Left lobe of liver (tissue), 2 donors: ENCODE measurements at regions not wholly inside any gene's neighbourhood (a gene's known extent, or its start where the extent isn't known, plus 50 kb on each side); places are given as distances from the start of the nearest gene placed in this dataset.

ENCODE experiments used
- ATAC-seq: fragments of 200-7000 bp; cut with Tn5 transposase; one replicate; pipeline ENCODE4 v1.9.1; 2020; ENCODE audit warnings: mild to moderate bottlenecking, moderate library complexity
- DNase-seq: peaks from one replicate; pipeline ENCODE4 v3.0.0-alpha.2; 2020; ENCODE audit warnings: low spot score
- donor health status: DM: no; HTN: no; CAD: no; lungs with moderate emphysema.
- donor health status: DM: no; HTN: yes; CAD: no.

DNA sequence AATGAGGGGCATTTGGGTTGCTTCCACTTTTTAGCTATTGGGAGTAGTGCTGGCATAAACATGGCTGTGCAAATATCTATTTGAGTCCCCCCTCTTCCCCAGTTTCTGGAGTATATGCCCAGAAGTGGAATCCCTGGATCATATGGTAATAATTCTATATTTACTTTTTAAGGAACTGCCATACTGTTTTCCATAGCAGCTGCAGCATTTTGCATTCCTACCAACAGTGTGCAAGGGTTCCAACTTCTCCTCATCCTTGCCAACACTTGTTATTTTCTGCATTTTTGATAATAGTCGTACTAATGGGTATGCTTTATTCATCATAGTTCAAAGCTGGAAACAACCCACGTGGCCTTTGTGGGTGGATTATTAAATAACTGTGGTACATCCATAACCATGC, 883.5 kb downstream of the TBC1D22A start:
- DNase-seq (no peak), ATAC-seq (no peak)

DNA sequence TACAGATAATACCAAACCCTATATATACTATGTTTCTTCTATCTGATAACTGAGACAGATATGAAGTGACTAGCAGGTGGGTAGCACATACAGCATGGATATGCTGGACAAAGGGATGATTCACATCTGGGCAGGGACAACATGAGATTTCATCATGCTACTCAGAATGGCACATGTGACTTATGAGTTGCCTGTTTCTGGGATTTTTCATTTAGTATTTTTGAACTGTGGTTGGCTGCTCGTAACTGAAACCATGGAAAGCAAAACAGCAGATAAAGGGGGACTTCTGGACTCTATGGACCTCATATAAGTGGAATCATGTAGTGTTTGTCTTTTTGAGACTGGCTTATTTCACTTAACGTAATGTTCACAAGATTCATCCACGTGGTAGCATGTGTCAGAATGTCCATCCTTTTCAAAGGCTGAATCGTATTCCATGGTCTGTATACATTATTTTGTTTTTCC, 883.0 kb downstream of the TBC1D22A start:
- no peak for ATAC-seq
- DNase-seq = no peak

DNA sequence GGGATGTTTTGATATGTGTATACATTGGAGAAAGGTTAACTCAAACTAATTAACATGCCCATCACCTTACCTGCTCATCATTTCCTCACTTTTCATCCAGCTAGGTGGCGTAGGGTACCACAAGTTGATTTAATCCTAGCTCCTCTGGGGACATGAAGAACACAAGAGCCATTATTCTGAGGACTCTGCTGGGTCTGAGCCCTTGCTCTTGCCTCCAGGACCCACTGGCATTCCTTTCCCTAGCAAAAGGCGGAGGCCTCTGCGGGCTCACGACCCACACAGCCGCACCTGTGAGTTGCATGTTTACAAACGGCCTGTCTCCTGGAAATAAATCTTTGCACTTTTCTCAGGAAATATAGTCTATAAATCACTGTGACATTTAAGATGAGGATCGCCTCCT, 871.9 kb downstream of the TBC1D22A start:
- ATAC-seq (no peak), DNase-seq (peak; percentile 16)

DNA sequence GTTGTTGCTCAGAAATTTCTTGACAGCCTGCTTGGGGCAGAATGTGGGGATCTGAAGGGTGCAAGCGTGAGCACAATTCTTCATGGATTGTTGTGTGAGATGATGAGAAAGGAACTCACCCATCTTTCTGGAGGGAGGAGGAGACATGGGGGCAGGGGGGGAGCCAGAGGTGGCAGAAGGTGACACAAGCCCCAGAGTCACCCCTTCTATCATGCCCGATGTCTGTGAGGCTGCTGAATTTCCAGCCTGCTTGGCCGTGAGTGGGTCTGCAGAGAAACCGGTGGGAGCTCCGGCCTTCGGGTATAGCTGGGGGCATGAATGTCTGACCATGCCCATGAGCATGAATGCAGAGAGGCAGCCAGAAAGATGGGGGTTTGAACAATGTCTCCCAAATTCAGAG, 870.7 kb downstream of the TBC1D22A start:
- ATAC-seq = no peak
- peak; percentile 7 for DNase-seq

DNA sequence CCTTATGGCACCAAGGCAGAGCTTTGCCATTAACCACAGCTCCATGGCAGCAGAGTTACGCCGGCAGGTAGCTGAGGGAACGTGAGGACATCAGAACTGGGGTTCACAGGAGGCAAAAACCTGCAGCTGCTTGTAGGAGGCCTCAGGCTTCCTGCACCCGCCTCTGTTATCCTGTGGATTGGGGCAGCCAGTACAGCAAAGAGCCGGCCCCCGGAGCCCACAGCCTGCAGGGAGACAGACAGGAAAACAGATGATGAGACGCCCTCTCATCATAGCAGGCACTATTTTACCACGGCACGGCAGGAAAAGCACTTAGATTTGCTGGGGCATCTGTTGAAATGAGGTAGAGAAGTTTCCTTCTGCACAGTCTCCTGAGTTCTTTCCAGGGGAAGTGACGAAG, 870.3 kb downstream of the TBC1D22A start:
- DNase-seq = peak; percentile 10
- ATAC-seq = no peak

DNA sequence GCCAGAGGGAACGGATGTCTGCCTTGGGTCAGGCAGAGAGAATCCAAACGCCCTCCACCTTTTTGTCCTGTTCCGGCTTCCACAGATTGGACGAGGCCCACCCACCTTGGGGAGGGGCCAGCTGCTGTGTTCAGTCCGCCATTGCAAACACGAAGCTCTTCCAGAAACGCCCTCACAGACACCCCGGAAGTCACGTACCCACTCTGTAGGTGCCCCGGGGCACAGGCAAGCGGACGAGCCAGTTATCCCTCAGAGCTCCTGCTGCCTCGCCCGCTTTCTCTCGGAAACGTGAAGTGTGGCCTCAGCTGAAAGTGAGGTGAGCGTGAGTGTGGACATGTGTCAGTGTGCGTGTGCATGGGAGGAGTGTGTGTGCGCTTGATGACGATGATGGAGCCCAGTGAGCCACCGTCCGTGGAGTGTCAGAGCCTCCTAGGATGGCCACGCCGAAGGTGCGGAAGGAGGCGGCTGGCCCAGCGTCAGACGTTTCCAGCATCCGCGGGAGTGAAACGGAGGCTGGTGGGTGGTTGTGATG, 869.2 kb downstream of the TBC1D22A start:
- ATAC-seq = no peak
- peak; percentile 24 for DNase-seq

DNA sequence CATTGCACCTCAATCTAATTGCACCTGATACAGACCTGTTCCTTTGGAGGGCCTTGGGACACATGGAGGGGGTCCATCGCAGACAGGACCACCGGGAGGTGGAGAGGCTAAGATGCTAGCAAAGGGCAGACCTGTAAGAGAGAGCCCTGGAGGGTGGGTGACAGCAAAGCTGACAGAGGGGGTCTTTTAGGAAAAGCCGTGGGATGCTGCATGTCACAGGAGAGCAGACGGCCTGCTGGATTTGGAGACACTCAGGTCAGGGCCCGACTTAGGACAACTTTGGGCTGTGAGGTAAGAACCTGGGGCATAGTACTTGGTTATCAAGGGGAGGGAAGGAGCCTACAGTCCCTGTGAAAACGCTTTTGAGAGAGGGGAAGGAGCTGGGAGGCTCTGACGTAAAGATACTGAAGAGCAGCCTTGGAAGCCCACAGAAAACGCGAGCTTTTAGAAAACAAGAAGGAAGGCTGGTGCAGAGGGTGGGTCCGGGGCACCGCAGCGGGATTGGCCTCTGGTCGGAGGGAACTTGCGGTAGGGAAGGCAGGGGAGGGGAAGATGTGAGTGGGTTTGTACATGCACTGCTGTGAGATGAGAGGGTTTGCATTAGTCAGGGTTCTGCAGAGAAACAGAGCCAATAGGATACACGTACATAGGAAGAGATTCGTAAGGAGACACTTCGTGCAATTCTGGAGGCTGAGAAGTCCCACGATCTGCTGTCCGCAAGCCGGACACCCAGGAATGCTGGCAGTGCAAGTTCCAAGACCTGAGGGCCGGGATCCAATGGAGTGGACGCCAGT, 868.5 kb downstream of the TBC1D22A start:
- DNase-seq (peak; percentile 18), ATAC-seq (no peak)

DNA sequence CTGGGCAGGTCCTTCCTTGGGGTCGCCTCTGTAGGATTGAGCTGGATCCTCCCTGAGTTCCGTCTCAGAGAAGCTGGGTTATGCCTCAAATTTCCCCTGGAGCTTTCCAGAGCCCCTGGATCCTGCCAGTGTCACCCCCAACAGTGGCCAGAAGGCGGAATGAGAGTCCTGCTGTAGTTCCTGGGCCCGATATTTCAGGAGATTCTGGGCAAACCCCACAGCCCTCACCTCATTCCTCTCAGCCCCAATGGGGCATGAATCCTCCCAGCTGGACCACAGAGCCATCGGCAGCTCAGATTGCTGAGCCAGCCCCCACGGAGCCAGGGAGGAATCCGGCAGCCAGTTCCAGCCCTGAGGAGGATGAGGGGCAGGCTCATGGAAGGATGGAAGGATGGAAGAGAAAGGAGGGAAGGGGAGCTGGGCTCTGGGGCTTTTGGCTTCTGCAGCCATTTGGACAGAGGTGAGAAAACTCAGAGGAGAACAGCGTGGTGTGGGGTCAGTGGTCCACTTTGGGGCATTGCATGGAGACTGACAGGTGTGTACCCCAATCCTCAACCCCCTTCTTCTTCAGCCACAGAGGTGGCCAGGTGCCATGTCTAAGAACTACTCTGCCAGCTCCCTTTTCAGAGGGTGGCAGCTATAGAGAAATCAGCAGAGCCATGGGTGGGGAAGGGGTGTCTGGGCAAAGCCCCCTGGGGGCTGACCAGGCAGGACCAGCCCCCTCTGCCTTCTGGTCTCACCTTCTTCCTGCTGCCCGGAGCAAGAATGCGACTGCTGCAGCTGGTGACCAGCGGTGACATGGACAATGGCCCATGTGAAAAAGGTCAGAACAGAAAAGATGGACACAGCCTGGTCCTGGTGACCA, 867.6 kb downstream of the TBC1D22A start:
- ATAC-seq (no peak), DNase-seq (peak; percentile 23)

DNA sequence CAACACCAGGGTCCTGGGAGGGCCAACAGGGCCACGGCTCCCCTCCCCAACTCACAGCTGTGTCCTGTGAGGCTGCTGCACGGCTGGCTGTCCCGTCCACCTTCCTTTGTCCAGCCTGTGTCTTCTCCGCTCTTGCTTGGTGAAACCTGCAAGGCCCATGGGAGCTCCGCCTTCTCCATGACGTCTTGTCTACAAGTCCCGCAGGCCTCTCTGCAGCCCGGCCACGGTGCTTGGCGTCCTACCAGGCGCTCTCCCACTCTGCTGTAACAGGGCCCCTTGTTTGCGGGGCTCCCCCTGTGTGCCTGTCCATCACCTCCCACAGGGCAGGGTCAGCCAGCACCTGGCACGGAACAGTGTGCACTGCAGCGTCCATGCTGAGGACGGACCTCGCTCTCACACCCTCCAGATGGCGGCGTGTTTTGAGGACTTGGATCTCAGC, 866.8 kb downstream of the TBC1D22A start:
- ATAC-seq (no peak), DNase-seq (peak; percentile 36)

DNA sequence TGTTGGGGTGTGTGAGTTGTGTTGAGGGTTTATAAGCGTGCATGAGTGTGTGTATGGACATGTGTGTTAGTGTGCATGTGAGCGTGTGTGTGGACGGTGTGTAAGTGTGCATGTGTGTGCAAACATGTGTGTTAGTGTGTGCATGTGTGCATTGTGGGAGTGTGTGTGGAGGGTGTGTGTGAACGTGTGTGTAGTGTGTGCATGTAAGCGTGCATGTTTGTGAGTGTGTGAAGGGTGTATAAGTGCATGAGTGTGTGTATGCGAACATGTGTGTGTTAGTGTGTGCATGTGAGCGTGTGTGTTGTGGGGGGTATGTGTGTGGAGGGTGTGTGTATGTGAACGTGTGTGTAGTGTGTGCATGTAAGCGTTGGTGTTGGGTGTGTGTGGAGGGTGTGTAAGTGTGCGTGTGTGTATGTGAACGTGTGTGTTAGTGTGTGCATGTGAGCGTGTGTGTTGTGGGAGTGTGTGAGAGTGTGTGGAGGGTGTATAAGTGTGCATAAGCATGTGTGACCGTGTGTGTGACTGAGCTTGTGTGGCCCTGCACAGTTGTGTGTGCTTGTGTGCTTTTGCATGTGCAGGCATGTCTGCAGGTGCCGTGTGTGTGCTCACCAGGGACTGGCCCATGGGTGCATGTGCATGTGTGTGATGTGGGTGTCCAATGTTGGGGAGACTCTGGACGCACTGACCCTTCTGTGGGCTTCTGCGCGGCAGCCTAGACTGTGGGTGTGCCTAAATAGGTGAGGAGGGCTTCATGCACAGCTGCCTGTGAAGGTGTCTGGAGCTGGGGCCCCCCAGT, 866.2 kb downstream of the TBC1D22A start:
- ATAC-seq = no peak
- peak; percentile 21 for DNase-seq

DNA sequence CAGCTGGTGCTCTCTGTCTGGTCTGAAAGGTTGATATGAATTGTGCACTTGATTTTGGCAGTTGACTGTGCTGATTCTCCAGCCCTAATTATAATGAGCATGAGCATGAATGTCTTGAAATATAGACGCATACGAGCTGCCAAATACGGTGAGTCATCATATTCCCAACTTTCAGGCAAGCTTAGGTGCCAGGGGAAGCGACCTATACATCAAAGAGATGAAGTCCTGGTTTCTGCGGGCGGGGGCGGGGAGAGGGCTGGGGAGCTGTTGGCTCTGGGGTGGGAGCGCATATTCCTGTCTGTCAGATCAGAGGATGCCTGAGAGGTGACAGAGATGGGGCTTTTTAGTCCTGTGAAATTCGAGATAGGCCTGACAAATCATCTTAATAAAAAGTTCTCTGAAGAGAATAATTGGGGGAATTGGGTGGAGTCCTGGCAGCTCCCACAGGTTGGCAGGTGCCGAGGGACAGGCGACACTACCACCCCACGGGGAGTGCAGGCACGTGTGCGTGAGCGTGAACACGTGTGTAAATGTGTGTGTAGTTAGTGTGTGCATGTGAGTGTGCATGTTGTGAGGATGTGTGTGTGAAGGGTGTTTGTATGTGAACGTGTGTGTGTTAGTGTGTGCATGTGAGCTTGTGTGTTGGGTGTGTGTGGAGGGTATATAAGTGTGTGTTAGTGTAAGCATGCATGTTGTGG, 865.3 kb downstream of the TBC1D22A start:
- no peak for ATAC-seq
- DNase-seq = peak; percentile 7

DNA sequence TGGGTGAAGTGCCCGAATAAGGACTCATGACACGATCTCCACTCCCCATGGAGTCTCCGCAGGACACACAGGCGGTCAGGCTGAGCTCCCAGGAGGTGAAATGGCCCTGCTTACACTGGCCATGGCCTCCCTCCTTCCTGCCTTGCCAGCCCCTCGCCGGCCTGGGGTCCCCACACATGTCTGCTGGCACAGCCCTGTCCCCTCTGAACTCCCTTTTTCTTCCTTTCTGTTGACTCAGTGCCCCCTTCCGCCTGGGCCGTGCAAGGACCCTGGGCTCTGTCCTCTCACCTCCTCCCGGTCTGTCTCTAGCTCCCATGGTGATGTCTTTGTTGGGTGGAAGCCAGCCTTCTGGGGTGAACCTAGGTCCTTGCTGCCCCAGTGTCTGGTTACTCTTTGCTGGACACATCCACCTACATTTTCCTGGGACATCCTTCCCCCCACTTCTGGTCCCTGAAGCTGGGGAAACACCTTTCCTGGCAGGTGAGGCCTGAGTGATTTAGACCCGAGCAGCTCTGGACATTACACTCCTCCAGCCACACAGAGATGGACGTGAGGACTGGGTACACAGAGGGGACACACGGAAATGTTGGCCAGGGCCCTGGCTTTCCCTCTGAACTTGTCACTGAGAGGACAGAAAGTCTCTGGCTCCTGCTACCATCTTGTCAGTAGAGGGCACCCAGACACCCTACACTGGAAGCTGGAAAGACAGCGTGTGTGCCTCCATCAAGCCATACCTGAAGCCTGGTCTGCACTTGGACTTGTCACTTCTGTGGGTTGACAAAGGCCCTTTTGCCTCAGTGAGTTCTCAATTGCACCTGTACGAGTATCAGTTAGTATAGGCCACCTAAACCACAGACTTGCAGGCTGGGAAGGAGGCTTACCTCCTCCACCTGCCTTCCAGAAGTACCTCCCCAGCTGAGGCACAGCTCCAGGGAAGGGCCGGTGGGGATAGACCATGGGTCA, 864.3 kb downstream of the TBC1D22A start:
- no peak for ATAC-seq
- peak; percentile 30 for DNase-seq

DNA sequence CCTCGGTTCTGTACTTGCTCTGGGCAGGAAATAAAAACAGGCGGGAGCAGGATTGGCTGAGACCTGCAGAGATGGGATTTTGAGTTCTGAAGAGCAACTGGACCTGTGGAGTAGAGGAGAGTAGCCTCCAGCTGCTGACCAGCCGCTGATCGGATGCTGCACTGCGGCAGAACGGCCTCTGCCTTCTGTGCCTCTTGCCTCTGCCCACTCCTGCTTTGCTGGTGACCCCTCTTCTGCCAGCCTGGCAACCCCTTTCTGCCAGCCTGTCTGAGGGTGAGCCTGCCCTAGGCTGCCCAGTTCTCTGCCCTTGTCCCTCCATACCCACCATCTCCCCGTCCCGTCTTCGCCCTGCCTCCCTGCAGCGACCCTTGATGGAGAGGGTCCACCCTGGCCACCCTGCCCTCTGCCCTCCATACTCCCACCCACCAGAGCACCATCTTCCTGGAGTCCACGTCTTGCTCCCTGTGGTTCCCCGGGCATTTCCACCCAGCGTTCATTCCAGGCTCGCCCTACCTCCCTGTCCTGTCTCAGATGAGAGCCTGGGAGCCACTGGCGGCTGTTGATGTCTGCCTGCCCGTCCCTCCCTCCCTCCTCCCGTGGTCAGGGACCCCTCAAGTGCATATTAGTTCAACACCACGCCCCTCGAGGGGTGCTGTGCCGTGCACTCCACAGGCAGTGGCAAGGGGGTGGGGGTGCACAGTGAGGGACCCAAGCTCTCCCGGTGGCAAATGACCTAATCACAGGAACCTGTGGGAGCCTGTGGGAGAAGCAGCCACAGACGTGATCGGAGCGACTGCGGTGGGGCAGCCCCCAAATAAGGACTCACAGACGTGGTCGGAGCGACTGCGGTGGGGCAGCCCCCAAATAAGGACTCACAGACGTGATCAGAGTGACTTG, 863.3 kb downstream of the TBC1D22A start:
- DNase-seq (peak; percentile 37), ATAC-seq (no peak)

DNA sequence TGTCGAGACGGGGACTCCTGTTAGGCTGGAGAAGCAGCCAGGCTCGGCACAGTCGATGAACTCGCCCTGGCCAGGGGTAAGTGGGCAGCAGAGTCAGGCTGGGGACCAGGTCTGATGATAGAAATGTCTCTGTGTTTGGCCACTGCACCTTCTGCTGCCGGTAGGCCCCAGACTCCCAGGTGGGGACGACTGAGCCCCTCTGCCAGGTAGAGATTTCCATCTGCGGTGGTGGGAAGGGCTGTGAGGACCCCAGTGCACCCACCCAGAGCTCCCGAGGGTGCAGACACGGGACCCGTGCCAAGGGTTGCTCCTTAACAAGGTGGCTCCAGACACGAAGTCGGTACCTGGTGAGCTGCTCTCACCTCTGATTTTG, 862.5 kb downstream of the TBC1D22A start:
- ATAC-seq (no peak), DNase-seq (peak; percentile 33)

DNA sequence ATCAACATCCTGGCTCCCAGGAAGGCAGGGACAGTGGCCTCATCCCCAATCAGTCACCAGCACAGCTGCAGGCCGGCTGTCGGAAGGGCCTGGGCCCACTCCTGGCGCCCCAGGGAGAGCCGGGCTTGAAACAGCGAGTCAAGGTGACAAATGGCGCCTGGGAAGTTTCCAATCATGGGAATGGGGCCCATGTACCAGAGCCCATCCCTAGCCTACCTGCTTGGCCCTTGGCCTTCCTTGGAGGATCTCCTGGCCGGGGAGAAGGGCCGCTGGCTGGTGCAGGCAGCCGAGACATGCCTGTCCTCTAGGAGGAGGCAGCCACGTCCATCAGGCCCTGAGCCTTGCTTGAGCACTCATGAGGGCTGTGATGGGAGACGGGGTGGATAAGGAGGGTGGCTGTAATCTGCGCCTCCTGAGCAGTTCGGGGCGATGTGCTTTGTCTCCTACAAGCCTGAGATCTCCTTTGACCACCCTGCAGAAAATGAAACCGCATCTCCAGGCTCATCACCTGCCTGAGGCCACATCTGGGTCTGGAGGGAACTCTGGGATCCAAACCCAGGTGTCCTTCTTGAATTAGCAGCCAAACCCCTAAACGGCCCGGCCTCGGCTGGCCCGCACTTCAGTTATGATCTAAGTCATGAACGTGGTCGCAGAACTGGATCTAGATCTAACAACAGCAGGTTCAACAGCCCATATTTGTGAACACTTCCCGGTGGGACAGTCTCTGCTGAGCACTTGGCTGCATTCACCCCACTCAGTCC, 862.0 kb downstream of the TBC1D22A start:
- ATAC-seq (no peak), DNase-seq (peak; percentile 39)

DNA sequence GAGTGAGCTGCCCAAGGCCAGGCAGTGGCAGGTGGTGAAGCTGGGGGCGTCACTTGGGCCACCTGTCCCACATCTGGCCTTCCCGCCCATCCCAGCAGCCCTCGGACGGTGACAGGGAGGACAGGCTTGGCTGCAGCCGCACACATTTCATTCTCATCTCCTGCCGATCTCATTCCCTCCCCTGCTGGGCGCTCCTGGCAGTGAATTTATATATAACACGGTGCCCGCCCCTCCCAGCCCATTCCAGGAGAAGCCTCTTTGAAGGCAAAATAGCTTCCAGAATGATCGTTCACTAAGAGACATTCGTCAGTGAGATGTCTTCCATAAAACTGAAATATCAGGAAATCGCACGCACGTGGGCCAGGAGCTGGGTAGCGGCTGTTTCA, 861.3 kb downstream of the TBC1D22A start:
- ATAC-seq (no peak), DNase-seq (peak; percentile 7)

DNA sequence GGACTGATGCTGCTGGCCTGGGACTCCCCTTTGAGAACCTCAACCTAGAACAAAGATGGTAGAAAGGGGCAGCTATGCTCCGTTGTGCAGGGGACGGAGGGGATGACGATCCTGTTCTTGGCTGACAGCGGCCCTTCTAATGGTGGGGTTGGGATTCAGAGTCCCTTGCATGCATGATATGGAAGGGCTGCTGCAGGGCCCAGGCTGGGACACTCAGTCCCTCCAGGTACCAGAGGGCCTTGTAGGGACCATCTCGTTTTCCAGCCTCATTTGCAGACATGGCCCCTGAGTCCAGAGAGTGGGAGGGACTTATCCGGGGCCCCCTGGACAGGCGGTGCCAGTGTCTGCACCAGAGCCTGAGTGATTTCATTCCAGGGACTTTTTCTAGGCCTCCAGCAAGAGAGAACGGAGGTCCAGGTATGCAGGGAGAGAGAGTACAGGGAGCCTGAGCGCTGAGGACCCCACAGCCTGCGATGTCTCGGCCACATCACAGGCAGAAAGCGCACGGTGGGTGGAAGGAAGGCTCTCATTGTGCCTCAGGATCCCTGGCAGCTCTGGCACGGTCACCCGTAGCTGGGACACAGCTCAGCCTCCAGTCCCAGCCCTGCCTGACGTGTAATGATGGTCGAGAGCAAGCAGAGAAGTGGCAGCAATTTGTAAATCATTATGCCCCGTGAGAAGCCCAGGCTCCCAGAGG, 860.8 kb downstream of the TBC1D22A start:
- peak; percentile 24 for DNase-seq
- no peak for ATAC-seq
